Endothelial cell of umbilical vein (primary cell): ENCODE measurements at regions not wholly inside any gene's neighbourhood (a gene's known extent, or its start where the extent isn't known, plus 50 kb on each side); places are given as distances from the start of the nearest gene placed in this dataset.

Experiments used
- BruUV-seq: library from RNA; stranded (reverse); fragments of 400-500 nt; replicated peaks from 2 replicates; lab custom pipeline; 2021; lab: Mats Ljungman, UMichigan
- CTCF ChIA-PET: fragments of 300-600, 350-600 bp; sonication (Branson Sonifier 250); formaldehyde crosslinking; loops from one replicate; lab custom pipeline; 2021; ENCODE audit warnings: antibody characterized with exemption, inconsistent platforms; lab: Charles Lee
- POLR2A ChIA-PET: fragments of 300-600, 350-600 bp; sonication (Branson Sonifier 250); formaldehyde crosslinking; loops from one replicate; lab custom pipeline; 2021; ENCODE audit warnings: antibody characterized with exemption, inconsistent platforms; lab: Charles Lee
- DNase-seq: peaks from one replicate; pipeline ENCODE4 v3.0.0-alpha.2; 2011; ENCODE audit warnings: low read depth, low spot score
- FAIRE-seq: peaks from 2 replicates; lab custom pipeline; 2011; peaks lifted over from hg19 to GRCh38; lab: Jason Lieb, UNC
- H2AFZ ChIP-seq: 2 replicates; pipeline ENCODE4 v1.6.0; 2012; ENCODE audit warnings: low read depth, low read length, control low read depth, inconsistent platforms
- H3K27ac ChIP-seq: 2 replicates; pipeline ENCODE4 v1.5.1; 2011; ENCODE audit warnings: low read depth, mild to moderate bottlenecking, control low read depth, low read length, moderate library complexity; ENCODE audit not compliant: insufficient read depth
- H3K27me3 ChIP-seq, 2 experiments: 2 replicates each; pipeline versions ENCODE4 v1.6.0 to v1.6.1; 2011; ENCODE audit warnings: low read length in 2 of 2, mixed read lengths in 1 of 2; ENCODE audit not compliant: control insufficient read depth in 2 of 2, insufficient read depth in 2 of 2
- H3K36me3 ChIP-seq, 2 experiments: 2 replicates in 1 of 2; 3 replicates in 1 of 2; pipeline ENCODE4 v1.5.1; 2011; ENCODE audit warnings: low read length in 2 of 2, mild to moderate bottlenecking in 1 of 2, moderate library complexity in 1 of 2; ENCODE audit not compliant: control insufficient read depth in 2 of 2, insufficient read depth in 2 of 2; ENCODE audit errors: extremely low read depth in 1 of 2
- H3K4me1 ChIP-seq: 3 replicates; pipeline ENCODE4 v1.5.1; 2011; ENCODE audit warnings: mild to moderate bottlenecking, low read length; ENCODE audit not compliant: control insufficient read depth, insufficient read depth; ENCODE audit errors: extremely low read depth
- H3K4me2 ChIP-seq: 2 replicates; pipeline ENCODE4 v1.6.1; 2011; ENCODE audit warnings: low read length, control low read depth, mixed read lengths; ENCODE audit not compliant: insufficient read depth
- H3K4me3 ChIP-seq, 3 experiments: fragments of 200-600 bp in 1 of 3; sonication (generic), shearing (Covaris generic) in 1 of 3; replicated peaks in 1 of 3; 2 replicates each; pipeline ENCODE4 v1.5.1; 2011 to 2016; ENCODE audit warnings: control low read depth in 3 of 3, low read length in 3 of 3, mild to moderate bottlenecking in 2 of 3, inconsistent platforms in 1 of 3, low read depth in 1 of 3, moderate library complexity in 1 of 3; ENCODE audit not compliant: insufficient read depth in 1 of 3
- H3K79me2 ChIP-seq: 2 replicates; pipeline ENCODE4 v1.6.0; 2012; ENCODE audit warnings: low read length, inconsistent platforms; ENCODE audit not compliant: control insufficient read depth, insufficient read depth
- H3K9ac ChIP-seq: replicated peaks from 2 replicates; pipeline ENCODE3; 2011; ENCODE audit warnings: low read length, control low read depth; ENCODE audit not compliant: insufficient read depth; ENCODE audit errors: extremely low read depth
- H3K9me1 ChIP-seq: replicated peaks from 3 replicates; pipeline ENCODE4 v1.6.0; 2011; ENCODE audit warnings: mild to moderate bottlenecking, low read length; ENCODE audit not compliant: control insufficient read depth, insufficient read depth; ENCODE audit errors: extremely low read depth
- H3K9me3 ChIP-seq: replicated peaks from 2 replicates; pipeline ENCODE4 v1.5.1; 2012; ENCODE audit warnings: low read length, inconsistent platforms; ENCODE audit not compliant: control insufficient read depth, insufficient read depth
- H4K20me1 ChIP-seq: replicated peaks from 2 replicates; pipeline ENCODE3; 2011; ENCODE audit warnings: mild to moderate bottlenecking, low read length; ENCODE audit not compliant: control insufficient read depth, insufficient read depth; ENCODE audit errors: extremely low read depth
- CTCF ChIP-seq, 2 donors: IDR thresholded peaks; 1 replicate in 1 of 2; 2 replicates in 1 of 2; pipeline ENCODE4 v1.5.1; 2011; ENCODE audit warnings: low read length in 2 of 2, mild to moderate bottlenecking in 2 of 2, moderate library complexity in 2 of 2, control low read depth in 1 of 2, inconsistent platforms in 1 of 2, low read depth in 1 of 2; ENCODE audit not compliant: insufficient read depth in 1 of 2; ENCODE audit errors: extremely low read depth in 1 of 2
- FOS ChIP-seq: IDR thresholded peaks from 2 replicates; pipeline ENCODE4 v1.6.1; 2011; ENCODE audit warnings: mild to moderate bottlenecking, low read length, moderate library complexity, borderline replicate concordance; ENCODE audit not compliant: insufficient read depth
- GATA2 ChIP-seq: IDR thresholded peaks from 2 replicates; pipeline ENCODE4 v1.7.0; 2011; ENCODE audit warnings: low read depth, mild to moderate bottlenecking, moderate library complexity, mixed read lengths, low read length; ENCODE audit not compliant: insufficient read length, insufficient read depth
- JUN ChIP-seq: IDR thresholded peaks from 2 replicates; pipeline ENCODE4 v1.6.1; 2011; ENCODE audit warnings: borderline replicate concordance, low read depth; ENCODE audit not compliant: insufficient read length, insufficient read depth
- dilution Hi-C: fragments of 300-500 bp; cut with MboI; formaldehyde crosslinking; loops from one replicate; pipeline ENCODE4 v1.15.0; 2019; ENCODE audit warnings: low sequenced_read_pairs; ENCODE audit not compliant: extremely low pct_ligation_motif_present
- intact Hi-C: fragments of 100-400 bp; cut with micrococcal nuclease; formaldehyde crosslinking; loops from one replicate; pipeline ENCODE4 v1.10.0; 2022

DNA sequence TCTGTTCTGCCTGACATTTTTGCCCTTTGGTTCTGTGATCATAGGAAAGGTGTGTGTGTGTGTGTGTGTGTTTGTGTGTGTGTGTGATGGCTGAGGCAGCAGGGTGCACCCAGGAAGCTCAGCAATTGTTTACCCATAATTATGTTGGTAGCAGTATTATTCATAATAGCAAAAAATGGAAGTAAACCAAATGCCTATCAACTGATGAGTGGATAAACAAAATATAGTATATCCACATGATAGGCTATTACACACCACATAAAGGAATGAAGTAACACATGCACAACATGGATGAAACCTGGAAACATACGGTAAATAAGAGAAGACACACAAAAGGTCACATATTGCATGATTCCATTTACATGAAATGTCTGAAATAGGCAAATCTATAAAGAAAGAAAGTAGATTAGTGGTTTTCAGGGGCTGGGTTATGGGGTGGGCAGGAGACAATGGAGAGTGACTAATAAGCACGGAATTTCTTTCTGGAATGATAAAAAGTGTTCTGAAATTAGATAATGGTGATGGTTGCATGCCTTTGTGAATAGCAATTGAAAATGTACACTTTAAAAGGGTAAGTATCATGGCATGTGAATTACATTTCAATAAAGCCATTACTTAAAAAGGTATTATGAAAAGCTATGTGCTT, 167.2 kb downstream of the POLR2M start:
- dilution Hi-C loops: loop anchor here (25.0 kb wide), 1 partner anchor 189 kb away; the partner anchor contains the start of gene ALDH1A2
- Histone ChIP-seq H4K20me1 (no peaks in the 10 kb centered on the region), H3K27me3 (no peaks in the 10 kb centered on the region), H3K9ac (no peak overlapping the region), H3K9me1 (no peaks in the 10 kb centered on the region), H3K4me2 (peak overlapping the region; percentile 24), H3K4me1 (peaks cover 25% of the 10 kb centered on the region), H3K36me3 (no peaks in the 10 kb centered on the region), H3K79me2 (no peaks in the 10 kb centered on the region), H2AFZ (peak overlapping the region; percentile 17), H3K27ac (peak overlapping the region; percentile 40), H3K9me3 (no peaks in the 10 kb centered on the region), H3K4me3 (no peak overlapping the region)
- intact Hi-C loops: loop anchor here (5.0 kb wide), 1 partner anchor 49 kb away; no protein-coding TSS in a partner anchor
- TF ChIP-seq JUN (peak; percentile 64), CTCF (IDR thresholded peaks at IDR 0.05; ENCODE audit: extremely low read depth in 1 of 2, insufficient read depth in 1 of 2, low read depth in 1 of 2, low read length in 2 of 2) (no peak), GATA2 (peak; percentile 24), FOS (peak; percentile 53)
- CTCF ChIA-PET: interaction anchor here (0.8 to 15.8 kb wide), 5 partner anchors 13 to 193 kb away, joined by 4 to 517 read pairs (median 7); partner anchors contain the start of gene ALDH1A2
- DNase-seq (peak; percentile 57), FAIRE-seq (peak; percentile 70)
- BruUV-seq: no TSS peak
- POLR2A ChIA-PET: no interaction called here
